ENCODE measurements at regions not wholly inside any gene's neighbourhood (a gene's known extent, or its start where the extent isn't known, plus 50 kb on each side); places are given as distances from the start of the nearest gene placed in this dataset.

GRCh38 chr10:33040436-33040835 is 82.4 kb upstream of the ITGB1 start:
- H3K27ac Mint-ChIP-seq (ENCODE audit: unreplicated experiment), result no peak overlapping the region

GRCh38 chr10:33039181-33039580 is 81.2 kb upstream of the ITGB1 start:
- no peaks in the 10 kb centered on the region for H3K27me3 Mint-ChIP-seq (ENCODE audit: low read depth)
- TF ChIP-seq, protein P1, sequence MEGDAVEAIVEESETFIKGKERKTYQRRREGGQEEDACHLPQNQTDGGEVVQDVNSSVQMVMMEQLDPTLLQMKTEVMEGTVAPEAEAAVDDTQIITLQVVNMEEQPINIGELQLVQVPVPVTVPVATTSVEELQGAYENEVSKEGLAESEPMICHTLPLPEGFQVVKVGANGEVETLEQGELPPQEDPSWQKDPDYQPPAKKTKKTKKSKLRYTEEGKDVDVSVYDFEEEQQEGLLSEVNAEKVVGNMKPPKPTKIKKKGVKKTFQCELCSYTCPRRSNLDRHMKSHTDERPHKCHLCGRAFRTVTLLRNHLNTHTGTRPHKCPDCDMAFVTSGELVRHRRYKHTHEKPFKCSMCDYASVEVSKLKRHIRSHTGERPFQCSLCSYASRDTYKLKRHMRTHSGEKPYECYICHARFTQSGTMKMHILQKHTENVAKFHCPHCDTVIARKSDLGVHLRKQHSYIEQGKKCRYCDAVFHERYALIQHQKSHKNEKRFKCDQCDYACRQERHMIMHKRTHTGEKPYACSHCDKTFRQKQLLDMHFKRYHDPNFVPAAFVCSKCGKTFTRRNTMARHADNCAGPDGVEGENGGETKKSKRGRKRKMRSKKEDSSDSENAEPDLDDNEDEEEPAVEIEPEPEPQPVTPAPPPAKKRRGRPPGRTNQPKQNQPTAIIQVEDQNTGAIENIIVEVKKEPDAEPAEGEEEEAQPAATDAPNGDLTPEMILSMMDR (conservative IDR thresholded peaks at IDR 0.05), result no peak
- H3K4me3 Mint-ChIP-seq, result no peak overlapping the region
- no peak for DNase-seq (ENCODE audit: low read depth, low spot score)
- H3K27ac Mint-ChIP-seq (ENCODE audit: unreplicated experiment), result no peak overlapping the region
- no peaks in the 10 kb centered on the region for H3K9me3 Mint-ChIP-seq
- H3K36me3 Mint-ChIP-seq (ENCODE audit: low read depth), result no peaks in the 10 kb centered on the region
- peaks cover 42% of the 10 kb centered on the region for H3K4me1 Mint-ChIP-seq

More at GRCh38 chr10:33040436-33040835, 82.4 kb upstream of the ITGB1 start:
- H3K27me3 Mint-ChIP-seq (ENCODE audit: low read depth), result no peaks in the 10 kb centered on the region
- peaks cover 39% of the 10 kb centered on the region for H3K4me1 Mint-ChIP-seq
- DNase-seq (ENCODE audit: low read depth, low spot score), result no peak
- TF ChIP-seq, protein P1 (conservative IDR thresholded peaks at IDR 0.05), result no peak
- no peak overlapping the region for H3K4me3 Mint-ChIP-seq
- H3K9me3 Mint-ChIP-seq, result no peaks in the 10 kb centered on the region
- H3K36me3 Mint-ChIP-seq (ENCODE audit: low read depth), result no peaks in the 10 kb centered on the region

DNA sequence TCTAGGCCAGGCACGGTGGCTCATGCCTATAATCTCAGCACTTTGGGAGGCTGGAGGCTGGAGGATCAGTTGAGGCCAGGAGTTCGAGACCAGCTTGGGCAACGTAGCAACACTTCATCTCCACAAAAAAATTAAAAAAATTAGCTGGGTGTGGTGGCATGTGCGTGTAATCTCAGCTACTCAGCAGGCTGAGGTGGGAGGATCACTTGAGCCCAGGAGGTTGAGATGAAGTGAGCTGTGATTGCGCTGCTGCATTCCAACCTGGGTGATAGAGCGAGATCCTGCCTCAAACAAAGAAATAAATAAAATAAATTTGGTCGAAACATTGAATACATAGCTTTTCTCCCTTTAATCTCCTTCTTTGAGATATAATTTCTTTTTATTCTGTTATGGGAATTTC is 80.6 kb upstream of the ITGB1 start:
- Mint-ChIP-seq H3K4me1 (peaks cover 42% of the 10 kb centered on the region), H3K27ac (ENCODE audit: unreplicated experiment) (no peak overlapping the region), H3K36me3 (ENCODE audit: low read depth) (no peaks in the 10 kb centered on the region), H3K9me3 (no peaks in the 10 kb centered on the region), H3K27me3 (ENCODE audit: low read depth) (no peaks in the 10 kb centered on the region), H3K4me3 (no peak overlapping the region)
- DNase-seq (ENCODE audit: low read depth, low spot score), result no peak
- TF ChIP-seq, protein P1 (conservative IDR thresholded peaks at IDR 0.05), result no peak

- H3K36me3 Mint-ChIP-seq (ENCODE audit: low read depth), result no peaks in the 10 kb centered on the region
- H3K9me3 Mint-ChIP-seq, result no peaks in the 10 kb centered on the region
- no peak for DNase-seq (ENCODE audit: low read depth, low spot score)
- TF ChIP-seq, protein P1 (conservative IDR thresholded peaks at IDR 0.05), result no peak
- H3K4me1 Mint-ChIP-seq, result peaks cover 42% of the 10 kb centered on the region
- no peak overlapping the region for H3K4me3 Mint-ChIP-seq
- no peaks in the 10 kb centered on the region for H3K27me3 Mint-ChIP-seq (ENCODE audit: low read depth)
- H3K27ac Mint-ChIP-seq (ENCODE audit: unreplicated experiment), result no peak overlapping the region
Observed at GRCh38 chr10:33037726-33038125, 79.7 kb upstream of the ITGB1 start.

- TF ChIP-seq, protein P1 (conservative IDR thresholded peaks at IDR 0.05), result no peak
- DNase-seq (ENCODE audit: low read depth, low spot score), result no peak
- peaks cover 32% of the 10 kb centered on the region for H3K4me1 Mint-ChIP-seq
- no peaks in the 10 kb centered on the region for H3K9me3 Mint-ChIP-seq
- no peaks in the 10 kb centered on the region for H3K36me3 Mint-ChIP-seq (ENCODE audit: low read depth)
- H3K27me3 Mint-ChIP-seq (ENCODE audit: low read depth), result no peaks in the 10 kb centered on the region
- no peak overlapping the region for H3K4me3 Mint-ChIP-seq
- H3K27ac Mint-ChIP-seq (ENCODE audit: unreplicated experiment), result no peak overlapping the region
Observed at GRCh38 chr10:33036670-33037069, 78.6 kb upstream of the ITGB1 start.

GRCh38 chr10:33035411-33035810 is 77.4 kb upstream of the ITGB1 start:
- Mint-ChIP-seq H3K4me1 (peaks cover 19% of the 10 kb centered on the region), H3K27me3 (ENCODE audit: low read depth) (no peaks in the 10 kb centered on the region), H3K36me3 (ENCODE audit: low read depth) (no peaks in the 10 kb centered on the region), H3K27ac (ENCODE audit: unreplicated experiment) (no peak overlapping the region), H3K4me3 (no peak overlapping the region), H3K9me3 (no peaks in the 10 kb centered on the region)
- TF ChIP-seq, protein P1 (conservative IDR thresholded peaks at IDR 0.05), result no peak
- no peak for DNase-seq (ENCODE audit: low read depth, low spot score)

Measured in neural crest cell (in vitro differentiated cells).